ENCODE measurements at regions not wholly inside any gene's neighbourhood (a gene's known extent, or its start where the extent isn't known, plus 50 kb on each side); places are given as distances from the start of the nearest gene placed in this dataset.

DNA sequence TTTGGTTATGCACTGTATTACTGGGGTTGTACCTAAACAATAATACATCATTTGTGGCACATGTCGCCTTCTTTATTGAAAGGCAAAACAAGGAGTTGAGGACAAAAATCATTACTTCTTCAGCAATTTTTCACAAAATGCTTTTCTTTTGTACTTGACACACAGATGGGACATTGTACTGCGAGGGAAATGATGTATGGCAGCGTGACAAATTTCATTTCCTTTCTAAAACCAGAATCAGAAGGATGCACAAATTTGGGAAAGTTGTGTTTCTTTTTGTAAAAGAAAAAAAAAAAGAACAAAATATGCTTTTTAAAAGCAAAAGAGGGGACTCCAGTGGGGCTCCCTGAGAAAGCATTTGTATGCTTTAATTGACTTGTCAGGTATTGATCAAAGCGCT lies 394.0 kb upstream of the SLC35B3 start:
- H3K36me3 ChIP-seq (replicated peaks in 1 of 2) = no peaks in the 10 kb centered on the region
- H3K27ac ChIP-seq = no peak overlapping the region
- TF ChIP-seq POLR2A (IDR thresholded peaks at IDR 0.05) = no peak
- TF ChIP-seq, protein P1, sequence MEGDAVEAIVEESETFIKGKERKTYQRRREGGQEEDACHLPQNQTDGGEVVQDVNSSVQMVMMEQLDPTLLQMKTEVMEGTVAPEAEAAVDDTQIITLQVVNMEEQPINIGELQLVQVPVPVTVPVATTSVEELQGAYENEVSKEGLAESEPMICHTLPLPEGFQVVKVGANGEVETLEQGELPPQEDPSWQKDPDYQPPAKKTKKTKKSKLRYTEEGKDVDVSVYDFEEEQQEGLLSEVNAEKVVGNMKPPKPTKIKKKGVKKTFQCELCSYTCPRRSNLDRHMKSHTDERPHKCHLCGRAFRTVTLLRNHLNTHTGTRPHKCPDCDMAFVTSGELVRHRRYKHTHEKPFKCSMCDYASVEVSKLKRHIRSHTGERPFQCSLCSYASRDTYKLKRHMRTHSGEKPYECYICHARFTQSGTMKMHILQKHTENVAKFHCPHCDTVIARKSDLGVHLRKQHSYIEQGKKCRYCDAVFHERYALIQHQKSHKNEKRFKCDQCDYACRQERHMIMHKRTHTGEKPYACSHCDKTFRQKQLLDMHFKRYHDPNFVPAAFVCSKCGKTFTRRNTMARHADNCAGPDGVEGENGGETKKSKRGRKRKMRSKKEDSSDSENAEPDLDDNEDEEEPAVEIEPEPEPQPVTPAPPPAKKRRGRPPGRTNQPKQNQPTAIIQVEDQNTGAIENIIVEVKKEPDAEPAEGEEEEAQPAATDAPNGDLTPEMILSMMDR (IDR thresholded peaks at IDR 0.05) = no peak
- H3K4me3 ChIP-seq = no peak overlapping the region
- no peak for DNase-seq
- no peaks in the 10 kb centered on the region for H3K27me3 ChIP-seq
- intact Hi-C loops (cut with DNase I) = no loop called here
- WGBS, 4 donors = 68 to 77% (median 69%) methylated on average over 4 of the region's 4 CpGs
- no peaks in the 10 kb centered on the region for H3K4me1 ChIP-seq (replicated peaks in 1 of 2)
- no peaks in the 10 kb centered on the region for H3K9me3 ChIP-seq (replicated peaks in 1 of 3)

DNA sequence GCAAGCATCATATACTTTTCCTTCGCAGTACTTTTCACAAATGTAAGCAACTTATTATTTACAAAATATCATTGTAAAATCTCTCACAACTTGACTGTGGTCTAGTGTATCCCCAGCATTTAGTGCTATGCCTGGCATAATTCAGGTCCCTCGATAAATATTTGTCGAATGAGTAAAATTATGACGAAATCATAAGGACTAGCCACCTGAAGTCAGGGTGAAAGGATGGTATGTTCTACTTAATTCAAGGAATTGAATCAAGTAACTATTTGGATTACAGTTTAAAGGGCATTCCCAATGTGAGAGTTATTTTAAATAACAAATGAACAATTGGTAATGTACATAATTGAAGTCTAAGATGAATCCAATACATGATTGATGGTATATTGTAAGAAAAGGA lies 393.0 kb upstream of the SLC35B3 start:
- Histone ChIP-seq H3K9me3 (replicated peaks in 1 of 3) (no peaks in the 10 kb centered on the region), H3K27ac (no peak overlapping the region), H3K36me3 (replicated peaks in 1 of 2) (no peaks in the 10 kb centered on the region), H3K4me3 (no peak overlapping the region), H3K27me3 (no peaks in the 10 kb centered on the region), H3K4me1 (replicated peaks in 1 of 2) (no peaks in the 10 kb centered on the region)
- TF ChIP-seq POLR2A (IDR thresholded peaks at IDR 0.05) = no peak
- TF ChIP-seq, protein P1 (IDR thresholded peaks at IDR 0.05) = no peak
- no peak for DNase-seq
- intact Hi-C loops (cut with DNase I) = no loop called here
- 91 to 95% (median 93%) methylated on average over 4 of the region's 4 CpGs for WGBS, 4 donors

DNA sequence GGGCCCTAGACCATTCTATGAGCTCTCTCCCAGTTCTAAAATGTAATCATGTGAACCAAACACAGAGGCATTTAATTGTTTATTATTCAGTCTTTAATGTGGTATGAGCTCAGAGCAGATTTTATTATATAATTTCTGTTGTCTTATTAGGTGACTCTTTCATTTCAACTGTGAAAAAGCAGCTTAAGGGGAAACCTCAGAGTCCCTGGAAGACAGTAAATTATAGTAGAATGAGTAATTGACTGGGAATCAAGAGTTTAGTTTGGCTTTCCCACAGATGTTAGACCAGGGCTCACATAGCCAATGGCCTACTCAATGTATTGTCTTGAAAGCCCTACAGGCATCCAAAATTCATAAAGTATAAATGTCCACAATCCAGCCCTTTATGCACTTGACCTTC lies 390.4 kb upstream of the SLC35B3 start:
- TF ChIP-seq POLR2A (IDR thresholded peaks at IDR 0.05) = no peak
- TF ChIP-seq, protein P1 (IDR thresholded peaks at IDR 0.05) = no peak
- Histone ChIP-seq H3K4me3 (no peak overlapping the region), H3K36me3 (replicated peaks in 1 of 2) (no peaks in the 10 kb centered on the region), H3K27ac (no peak overlapping the region), H3K9me3 (replicated peaks in 1 of 3) (no peaks in the 10 kb centered on the region), H3K4me1 (replicated peaks in 1 of 2) (no peaks in the 10 kb centered on the region), H3K27me3 (no peaks in the 10 kb centered on the region)
- no peak for DNase-seq
- intact Hi-C loops (cut with DNase I) = no loop called here

DNA sequence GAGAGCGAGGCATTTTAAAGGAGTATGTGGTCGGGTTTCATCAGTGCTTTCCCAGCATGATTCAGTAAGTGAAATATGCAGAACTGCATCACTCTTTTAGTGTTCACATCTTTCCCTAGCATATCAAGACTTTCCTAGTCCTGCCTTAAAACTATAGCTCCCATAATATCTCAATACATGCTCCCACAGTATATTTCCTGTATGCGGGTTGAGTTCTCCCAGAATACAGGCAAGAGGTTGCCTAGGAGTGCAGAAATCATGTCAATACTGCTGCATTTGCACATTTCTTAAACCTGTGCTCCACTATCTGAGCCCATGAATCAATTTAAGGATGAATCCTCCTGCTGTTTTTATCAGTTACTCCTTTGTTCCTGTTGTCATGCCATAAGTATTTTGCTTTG lies 386.6 kb upstream of the SLC35B3 start:
- H3K4me3 ChIP-seq = no peak overlapping the region
- H3K4me1 ChIP-seq (replicated peaks in 1 of 2) = no peaks in the 10 kb centered on the region
- TF ChIP-seq, protein P1 (IDR thresholded peaks at IDR 0.05) = no peak
- TF ChIP-seq POLR2A (IDR thresholded peaks at IDR 0.05) = no peak
- intact Hi-C loops (cut with DNase I) = no loop called here
- no peaks in the 10 kb centered on the region for H3K36me3 ChIP-seq (replicated peaks in 1 of 2)
- 65 to 69% (median 66%) methylated on average over 3 of the region's 3 CpGs for WGBS, 4 donors
- no peaks in the 10 kb centered on the region for H3K27me3 ChIP-seq
- no peak for DNase-seq
- H3K9me3 ChIP-seq (replicated peaks in 1 of 3) = no peaks in the 10 kb centered on the region
- H3K27ac ChIP-seq = no peak overlapping the region
